ENCODE measurements at regions not wholly inside any gene's neighbourhood (a gene's known extent, or its start where the extent isn't known, plus 50 kb on each side); places are given as distances from the start of the nearest gene placed in this dataset.

GRCh38 chr2:125857971-125858794, 797.8 kb upstream of the GYPC start:
- TF ChIP-seq CTCF (IDR thresholded peaks at IDR 0.05), result no peak
- no peak for TF ChIP-seq POLR2AphosphoS5 (IDR thresholded peaks at IDR 0.05)
